Heart right ventricle (tissue), 16 donors: ENCODE measurements at regions not wholly inside any gene's neighbourhood (a gene's known extent, or its start where the extent isn't known, plus 50 kb on each side); places are given as distances from the start of the nearest gene placed in this dataset.

Source experiments
- ATAC-seq, 8 donors: fragments of 200-7000 bp; cut with Tn5 transposase; one replicate each; pipeline ENCODE4 v1.9.1; 2020; ENCODE audit warnings: mild to moderate bottlenecking in 8 of 8, moderate library complexity in 8 of 8, moderate number of reproducible peaks in 1 of 8
- DNase-seq, 2 donors: peaks; one replicate each; pipeline ENCODE4 v3.0.0-alpha.2; 2020
- H3K27ac ChIP-seq, 10 donors: fragments of 200-600 bp; sonication (generic) in 2 of 10; one replicate each; pipeline versions ENCODE4 v1.5.0 to v1.8.0; 2020 to 2022; ENCODE audit warnings: mild to moderate bottlenecking in 3 of 10
- H3K27me3 ChIP-seq, 7 donors: fragments of 200-600 bp; one replicate each; pipeline ENCODE4 v1.8.0; 2021 to 2022; ENCODE audit warnings: mild to moderate bottlenecking in 2 of 7
- H3K36me3 ChIP-seq, 9 donors: fragments of 200-600 bp; sonication (generic) in 1 of 9; one replicate each; pipeline versions ENCODE4 v1.5.0 to v1.8.0; 2020 to 2022; ENCODE audit warnings: mild to moderate bottlenecking in 2 of 9
- H3K4me1 ChIP-seq, 9 donors: fragments of 200-600 bp; sonication (generic) in 1 of 9; one replicate each; pipeline versions ENCODE4 v1.5.0 to v1.8.0; 2020 to 2022; ENCODE audit warnings: mild to moderate bottlenecking in 4 of 9
- H3K4me3 ChIP-seq, 10 donors: fragments of 200-600 bp; sonication (generic) in 2 of 10; one replicate each; pipeline versions ENCODE4 v1.5.0 to v1.8.0; 2020 to 2022; ENCODE audit warnings: mild to moderate bottlenecking in 7 of 10, moderate library complexity in 2 of 10
- H3K9me3 ChIP-seq, 11 donors: fragments of 200-600 bp in 10 of 11; sonication (generic) in 2 of 11; one replicate each; pipeline versions ENCODE4 v1.5.0 to v1.8.0; 2013 to 2022; ENCODE audit warnings: mild to moderate bottlenecking in 2 of 11, control low read depth in 1 of 11, moderate library complexity in 1 of 11
- WGBS, 2 donors: extraction: QIAGEN DNeasy Blood & Tissue Kit; methylation state at CpG; one replicate each; pipeline ENCODE4 v1.1.7; 2013; ENCODE audit warnings: inconsistent platforms in 1 of 2; 5-methylcytosine and 5-hydroxymethylcytosine counted together
- intact Hi-C, 10 donors: fragments of 100-400 bp; cut with DNase I; formaldehyde crosslinking; loops; one replicate each; pipeline versions ENCODE4 v1.11.1 to v1.14.2; 2022
- TF ChIP-seq, protein P1 (sequence below), 9 donors: fragments of 200-600 bp; sonication (generic) in 2 of 9; IDR thresholded peaks; one replicate each; pipeline versions ENCODE4 v1.5.0 to v1.8.0; 2021 to 2022; ENCODE audit warnings: antibody characterized with exemption in 9 of 9, mild to moderate bottlenecking in 5 of 9, moderate library complexity in 1 of 9
- donor health status: Arrhythmogenic right ventricular cardiomyopathy.
- donor health status: ischemic (EF 13 %, LVEDD 7.1; RV severe dilation, severe dysfunction).
- donor health status: healthy with polysubstance abuse.
- donor health status: DM: no; HTN: yes; CAD: no.
- donor health status: DM: no; HTN: no; CAD: no.
- donor health status: ischemic (EF 25% LVEDD 6.9; RV normal size, moderate dysfunction).
- donor health status: ischemic (EF 25% LVEDD 5.7; RV mildly dilated, moderate dysfunction).
- donor health status: healthy.
- donor health status: DM: yes; HTN: yes; CAD: no.
- donor health status: Ischemic cardiomyopathy.
- donor health status: ischemic (EF 35%, LVEDD 5.7; RV mildly dilated, moderate dysfunction).
- donor health status: nonischemic (EF 11% LVEDD 7.7; RV severe dilation, severe dysfunction).
- donor health status: DM: yes; HTN: yes; CAD: no.
- donor health status: PGD.
- donor health status: ischemic (EF 29% LVEDD 5.4; RV normal size, mild dysfunction).
- donor health status: nonischemic (EF 23%, LVEDD 6.1; RV moderate dilation, normal function).

DNA sequence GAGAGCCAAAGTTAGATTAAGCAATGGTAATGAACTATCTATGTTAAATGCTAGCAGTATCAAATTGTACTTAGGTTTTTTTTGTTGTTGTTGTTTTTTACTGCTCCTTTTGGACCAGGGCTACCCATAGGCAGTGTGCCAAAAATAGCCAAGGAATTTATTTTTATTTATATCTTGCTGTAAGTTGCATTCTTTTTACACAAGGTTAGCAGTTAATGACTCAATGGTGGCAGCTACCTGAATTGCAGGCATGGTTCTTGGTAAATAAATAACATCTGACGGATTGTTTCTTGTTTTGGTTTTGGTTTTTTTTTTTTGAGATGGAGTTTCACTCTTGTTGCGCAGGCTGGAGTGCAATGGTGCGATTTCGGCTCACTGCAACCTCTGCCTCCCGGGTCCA is 194.8 kb upstream of the TSC22D1 start:
- intact Hi-C loops, result no loop called here
- Histone ChIP-seq H3K4me1 (peaks cover 0 to 13% (median 0%) of the 10 kb centered on the region in 9 donors), H3K9me3 (peaks cover 0 to 16% (median 0%) of the 10 kb centered on the region in 11 donors), H3K27ac (no peak overlapping the region), H3K4me3 (no peak overlapping the region), H3K36me3 (no peaks in the 10 kb centered on the region), H3K27me3 (no peaks in the 10 kb centered on the region)
- WGBS, 2 donors, result 95 to 96% methylated on average over 5 of the region's 5 CpGs
- TF ChIP-seq, protein P1, sequence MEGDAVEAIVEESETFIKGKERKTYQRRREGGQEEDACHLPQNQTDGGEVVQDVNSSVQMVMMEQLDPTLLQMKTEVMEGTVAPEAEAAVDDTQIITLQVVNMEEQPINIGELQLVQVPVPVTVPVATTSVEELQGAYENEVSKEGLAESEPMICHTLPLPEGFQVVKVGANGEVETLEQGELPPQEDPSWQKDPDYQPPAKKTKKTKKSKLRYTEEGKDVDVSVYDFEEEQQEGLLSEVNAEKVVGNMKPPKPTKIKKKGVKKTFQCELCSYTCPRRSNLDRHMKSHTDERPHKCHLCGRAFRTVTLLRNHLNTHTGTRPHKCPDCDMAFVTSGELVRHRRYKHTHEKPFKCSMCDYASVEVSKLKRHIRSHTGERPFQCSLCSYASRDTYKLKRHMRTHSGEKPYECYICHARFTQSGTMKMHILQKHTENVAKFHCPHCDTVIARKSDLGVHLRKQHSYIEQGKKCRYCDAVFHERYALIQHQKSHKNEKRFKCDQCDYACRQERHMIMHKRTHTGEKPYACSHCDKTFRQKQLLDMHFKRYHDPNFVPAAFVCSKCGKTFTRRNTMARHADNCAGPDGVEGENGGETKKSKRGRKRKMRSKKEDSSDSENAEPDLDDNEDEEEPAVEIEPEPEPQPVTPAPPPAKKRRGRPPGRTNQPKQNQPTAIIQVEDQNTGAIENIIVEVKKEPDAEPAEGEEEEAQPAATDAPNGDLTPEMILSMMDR (IDR thresholded peaks at IDR 0.05), result no peak
- DNase-seq, result no peak
- no peak for ATAC-seq

- peaks cover 0 to 18% (median 6%) of the 10 kb centered on the region in 9 donors for H3K4me1 ChIP-seq
- WGBS, 2 donors, result 85 to 86% methylated on average over 3 of the region's 3 CpGs
- H3K9me3 ChIP-seq, result peaks cover 0 to 4% (median 0%) of the 10 kb centered on the region in 11 donors
- H3K27me3 ChIP-seq, result no peaks in the 10 kb centered on the region
- H3K27ac ChIP-seq, result no peak overlapping the region
- intact Hi-C loops, result no loop called here
- DNase-seq (no peak), ATAC-seq (no peak)
- no peaks in the 10 kb centered on the region for H3K36me3 ChIP-seq
- no peak overlapping the region for H3K4me3 ChIP-seq
- TF ChIP-seq, protein P1 (IDR thresholded peaks at IDR 0.05), result no peak
Observed at GRCh38 chr13:44769686-44770085, 193.6 kb upstream of the TSC22D1 start.

- intact Hi-C loops, result no loop called here
- ATAC-seq (no peak), DNase-seq (no peak)
- H3K36me3 ChIP-seq, result no peaks in the 10 kb centered on the region
- H3K27me3 ChIP-seq, result no peaks in the 10 kb centered on the region
- no peak overlapping the region for H3K27ac ChIP-seq
- TF ChIP-seq, protein P1 (IDR thresholded peaks at IDR 0.05), result no peak
- H3K9me3 ChIP-seq, result no peaks in the 10 kb centered on the region
- H3K4me3 ChIP-seq, result no peak overlapping the region
- H3K4me1 ChIP-seq, result peaks cover 0 to 23% (median 12%) of the 10 kb centered on the region in 9 donors
- 61 to 64% methylated on average over 6 of the region's 6 CpGs for WGBS, 2 donors
Observed at GRCh38 chr13:44768775-44769581, 192.8 kb upstream of the TSC22D1 start.

- whole genome bisulfite sequencing, 2 donors, result 38 to 43% methylated on average over 2 of the region's 2 CpGs
- no peak for ATAC-seq
- Histone ChIP-seq H3K36me3 (no peaks in the 10 kb centered on the region), H3K4me3 (no peak overlapping the region), H3K4me1 (peaks cover 2 to 31% (median 17%) of the 10 kb centered on the region in 9 donors), H3K27me3 (no peaks in the 10 kb centered on the region), H3K27ac (no peak overlapping the region), H3K9me3 (no peaks in the 10 kb centered on the region)
- no peak for DNase-seq
- intact Hi-C loops, result no loop called here
- TF ChIP-seq, protein P1 (IDR thresholded peaks at IDR 0.05), result no peak
Observed at GRCh38 chr13:44768239-44768638, 192.1 kb upstream of the TSC22D1 start.
